ENCODE measurements at regions not wholly inside any gene's neighbourhood (a gene's known extent, or its start where the extent isn't known, plus 50 kb on each side); places are given as distances from the start of the nearest gene placed in this dataset.
"Not testable (repeated sequence)": the region's sequence is repeated elsewhere in the genome, so short reads cannot be mapped to it uniquely, and the experiment has no call there.

DNA sequence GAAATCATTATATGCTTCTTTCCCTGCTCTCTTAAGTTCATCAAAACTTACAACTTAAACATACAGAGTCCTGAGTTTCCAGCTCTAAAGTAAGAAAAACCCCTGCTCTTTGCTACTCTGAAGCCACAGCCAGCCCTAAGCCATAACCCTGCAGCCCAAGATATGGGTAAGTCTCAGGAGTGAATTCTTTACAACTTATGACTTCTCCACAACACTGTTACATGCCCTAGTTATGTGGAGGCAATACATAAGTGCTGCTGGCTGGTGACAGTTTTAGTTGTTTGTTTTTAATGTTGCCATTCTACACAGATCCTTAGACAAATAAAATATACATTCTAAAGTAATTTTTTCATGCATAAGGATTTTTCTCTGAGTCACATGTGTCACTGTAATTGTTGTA, 100.2 kb downstream of the FBXO8 start:
- DNase-seq (ENCODE audit: low read depth in 2 of 2) = no peak

DNA sequence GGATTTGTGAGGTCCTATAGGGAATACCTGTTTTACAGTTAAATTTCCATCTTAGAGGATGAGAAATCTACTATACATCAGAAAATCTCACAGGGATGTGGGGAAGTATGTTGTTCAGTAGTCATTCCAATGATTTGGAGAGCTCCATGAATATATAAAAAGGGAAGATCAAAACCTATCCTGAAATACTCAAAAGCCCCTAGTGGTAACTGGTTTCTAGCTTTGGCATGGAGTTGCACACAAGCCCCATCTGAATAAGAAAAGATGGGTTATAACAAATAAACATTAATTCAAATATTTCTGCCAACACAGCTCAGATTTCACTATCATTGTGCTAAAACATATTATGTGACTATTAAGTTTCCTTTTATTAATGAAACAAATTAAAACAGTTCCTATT, 101.6 kb downstream of the FBXO8 start:
- no peak for DNase-seq (ENCODE audit: low read depth in 2 of 2)

DNA sequence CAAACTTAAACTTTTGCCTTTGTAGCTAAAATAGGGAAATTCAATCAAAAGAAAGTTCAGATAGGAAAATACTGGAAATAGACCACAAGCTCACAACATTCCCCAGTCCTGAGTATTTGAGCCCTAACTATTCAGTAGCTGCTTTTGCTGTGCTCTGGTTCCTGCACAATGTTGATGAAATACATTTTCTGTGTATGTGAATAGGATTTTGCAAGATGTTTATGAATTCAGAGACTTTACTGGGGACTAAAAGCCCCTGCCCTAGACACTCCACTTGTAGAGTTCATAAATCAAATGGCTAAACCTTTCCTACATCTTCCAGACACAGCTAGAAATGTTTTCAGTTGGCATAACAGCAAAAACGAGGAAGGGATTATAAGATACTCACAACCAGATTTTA, 105.9 kb downstream of the FBXO8 start:
- no peak for DNase-seq (ENCODE audit: low read depth in 2 of 2)

DNA sequence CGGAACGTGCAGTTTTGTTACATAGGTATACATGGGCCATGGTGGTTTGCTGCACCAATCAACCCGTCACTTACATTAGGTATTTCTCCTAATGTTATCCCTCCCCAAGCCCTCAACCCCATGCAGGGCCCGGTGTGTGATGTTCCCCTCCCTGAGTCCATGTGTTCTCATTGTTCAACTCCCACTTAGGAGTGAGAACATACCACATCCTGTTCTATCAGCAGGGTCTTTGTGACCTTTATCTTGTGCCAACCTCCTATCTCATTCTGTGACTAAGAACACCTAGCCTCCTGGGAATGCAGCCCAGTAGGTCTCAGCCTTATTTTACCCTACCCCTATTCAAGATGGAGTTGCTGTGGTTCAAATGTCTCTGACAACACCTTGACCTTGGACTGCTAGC, 107.6 kb downstream of the FBXO8 start:
- not testable (repeated sequence) for DNase-seq (ENCODE audit: low read depth in 2 of 2)

DNA sequence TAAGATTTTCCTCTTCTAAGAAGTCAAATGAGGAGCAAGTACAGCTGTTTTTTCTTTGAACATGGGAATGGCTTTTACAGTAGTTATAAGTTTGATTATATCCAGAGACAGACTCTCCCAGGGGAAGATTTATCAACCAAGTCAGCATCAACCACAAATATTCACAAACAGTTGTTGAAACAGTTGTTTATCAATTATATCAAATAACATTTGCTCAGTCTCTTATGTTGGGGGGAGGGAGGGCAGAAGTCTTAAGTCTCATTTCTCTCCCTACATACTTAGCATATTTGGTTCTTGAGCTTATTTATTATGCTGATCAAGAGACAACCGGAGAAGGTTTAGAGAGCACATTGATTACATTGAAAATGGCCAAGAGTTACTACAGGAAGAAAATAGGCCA, 110.1 kb downstream of the FBXO8 start:
- DNase-seq (ENCODE audit: low read depth in 2 of 2) = no peak

DNA sequence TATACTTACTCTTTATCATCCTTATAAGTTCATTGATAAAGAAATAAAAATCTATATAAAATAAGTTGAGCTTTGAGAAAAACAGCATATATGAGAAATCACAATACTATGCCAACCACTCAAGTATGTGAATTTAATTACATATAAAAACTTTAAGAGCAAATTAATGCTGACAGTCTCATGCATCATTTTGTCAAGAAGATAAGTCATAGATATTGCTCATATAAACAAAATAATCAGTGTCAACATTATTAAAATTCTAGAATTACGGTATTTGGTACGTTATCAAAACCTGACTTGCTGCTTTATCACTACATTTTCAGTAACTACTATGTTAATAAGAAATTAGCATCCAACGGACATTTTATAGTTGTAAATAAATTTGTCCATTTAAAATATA, 111.2 kb downstream of the FBXO8 start:
- DNase-seq (ENCODE audit: low read depth in 2 of 2) = no peak

DNA sequence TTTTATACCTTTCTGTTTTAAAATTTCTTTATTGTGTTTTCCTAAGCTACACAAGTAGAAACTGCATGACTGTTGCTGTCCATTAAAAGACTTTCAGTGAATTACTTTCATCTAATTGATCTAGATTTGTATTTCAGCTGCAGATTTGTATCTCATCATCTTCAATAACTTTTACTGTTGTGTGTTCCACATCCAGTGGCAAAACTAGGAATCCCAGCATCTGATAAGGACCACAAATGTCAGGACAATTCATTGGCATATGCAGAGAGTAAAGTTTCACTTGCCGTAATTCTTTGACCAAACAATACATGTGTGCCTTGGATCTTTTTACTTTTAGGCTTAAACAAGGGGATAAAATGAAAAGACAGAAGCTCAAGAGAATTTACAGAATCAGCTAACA, 112.6 kb downstream of the FBXO8 start:
- DNase-seq (ENCODE audit: low read depth in 2 of 2) = no peak

DNA sequence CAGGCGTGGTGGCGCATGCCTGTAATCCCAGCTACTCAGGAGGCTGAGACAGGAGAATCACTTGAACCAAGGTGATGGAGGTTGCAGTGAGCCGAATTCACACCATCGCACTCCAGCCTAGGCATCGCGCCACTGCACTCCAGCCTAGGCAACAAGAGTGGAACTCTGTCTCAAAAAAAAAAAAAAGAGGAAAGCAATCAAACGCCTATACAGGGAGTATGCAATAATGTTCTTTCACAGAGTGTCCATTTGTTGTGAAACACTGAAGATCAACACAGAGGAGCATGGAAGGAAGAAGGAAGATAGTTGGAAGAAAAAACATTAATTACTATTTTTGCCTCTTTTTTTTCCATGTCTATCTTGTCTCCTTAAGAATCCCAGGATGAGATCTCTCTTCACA, 113.4 kb downstream of the FBXO8 start:
- DNase-seq (ENCODE audit: low read depth in 2 of 2) = no peak

DNA sequence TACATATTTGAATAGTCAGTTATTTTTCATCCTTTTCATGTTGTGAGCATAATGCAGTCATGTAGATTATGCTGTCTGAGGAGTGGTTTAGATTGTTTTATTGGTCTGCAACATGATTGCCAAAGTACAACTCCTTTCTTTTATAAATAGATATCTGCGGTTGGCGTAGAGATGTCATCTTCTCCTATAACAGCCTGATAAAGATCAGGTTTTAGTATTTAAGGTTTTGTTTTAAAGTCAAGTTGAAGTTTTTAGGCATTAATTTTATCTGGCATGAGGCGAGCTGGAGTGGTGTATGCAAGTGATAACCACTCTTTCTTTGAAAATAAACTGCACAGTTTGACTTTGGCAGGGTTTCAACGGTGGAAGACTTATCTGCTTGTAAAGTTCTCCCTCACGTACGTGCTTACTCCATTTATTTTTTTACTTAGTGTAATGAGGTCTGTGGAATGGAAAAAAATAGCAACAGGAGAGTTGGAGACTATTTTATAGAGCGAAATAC, 126.3 kb downstream of the FBXO8 start:
- no peak for DNase-seq (ENCODE audit: low read depth in 2 of 2)

DNA sequence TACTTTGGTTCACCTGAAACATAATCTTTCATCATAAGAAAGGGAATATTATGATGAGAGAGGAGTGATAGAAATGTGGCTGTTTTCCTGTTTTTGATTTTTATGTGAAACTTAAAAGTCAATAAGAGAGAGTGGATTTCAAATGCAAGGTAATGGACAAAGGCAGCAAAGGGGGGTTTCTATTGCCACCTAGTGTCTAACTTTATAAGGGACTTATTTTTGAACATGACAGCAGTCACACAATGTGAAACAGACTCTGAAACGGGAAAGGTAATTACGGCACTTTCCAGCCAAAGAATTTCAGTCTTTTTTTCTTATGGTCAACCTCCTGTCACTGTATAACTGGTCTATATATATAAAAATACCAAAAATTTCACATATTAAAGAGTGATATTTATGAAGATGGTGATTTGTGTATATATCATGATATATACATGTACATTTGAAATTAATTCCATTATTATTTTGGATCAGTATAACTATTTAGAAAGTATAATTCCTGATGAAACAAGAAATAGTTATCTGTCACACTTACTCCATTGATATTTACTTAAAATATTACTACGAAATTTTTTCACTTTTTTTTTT, 127.1 kb downstream of the FBXO8 start:
- peak; percentile 64 to 67 for DNase-seq (ENCODE audit: low read depth in 2 of 2)

DNA sequence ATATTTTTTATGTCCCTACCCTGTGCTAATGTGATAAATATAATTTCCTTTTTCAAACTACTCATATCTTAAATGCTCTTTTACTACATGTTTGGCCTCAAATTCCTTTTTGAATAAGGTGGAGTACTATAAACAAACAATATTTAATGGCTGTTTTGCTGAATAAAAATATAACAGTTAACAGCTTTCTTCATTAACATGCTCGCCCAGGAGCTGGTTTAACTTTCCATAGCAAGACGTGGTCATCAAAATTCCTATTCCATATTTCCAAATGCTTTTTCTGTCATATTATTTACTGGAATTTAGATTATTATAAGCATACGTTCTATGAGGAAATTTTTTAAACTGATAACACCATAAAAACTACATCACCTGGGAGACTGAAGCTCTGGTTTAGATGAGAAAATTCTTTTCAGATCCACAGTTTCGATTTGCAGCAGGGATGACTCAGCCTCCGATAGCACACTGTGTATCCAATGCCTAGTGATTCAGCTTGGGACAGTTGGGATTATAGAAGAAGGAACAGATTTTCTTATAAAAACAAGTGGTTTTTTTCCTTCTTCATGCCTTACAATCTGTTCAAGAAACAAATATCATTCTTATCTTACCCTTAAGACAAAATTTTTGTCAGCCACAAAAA, 129.1 kb downstream of the FBXO8 start:
- peak; percentile 39 to 70 for DNase-seq (ENCODE audit: low read depth in 2 of 2)

DNA sequence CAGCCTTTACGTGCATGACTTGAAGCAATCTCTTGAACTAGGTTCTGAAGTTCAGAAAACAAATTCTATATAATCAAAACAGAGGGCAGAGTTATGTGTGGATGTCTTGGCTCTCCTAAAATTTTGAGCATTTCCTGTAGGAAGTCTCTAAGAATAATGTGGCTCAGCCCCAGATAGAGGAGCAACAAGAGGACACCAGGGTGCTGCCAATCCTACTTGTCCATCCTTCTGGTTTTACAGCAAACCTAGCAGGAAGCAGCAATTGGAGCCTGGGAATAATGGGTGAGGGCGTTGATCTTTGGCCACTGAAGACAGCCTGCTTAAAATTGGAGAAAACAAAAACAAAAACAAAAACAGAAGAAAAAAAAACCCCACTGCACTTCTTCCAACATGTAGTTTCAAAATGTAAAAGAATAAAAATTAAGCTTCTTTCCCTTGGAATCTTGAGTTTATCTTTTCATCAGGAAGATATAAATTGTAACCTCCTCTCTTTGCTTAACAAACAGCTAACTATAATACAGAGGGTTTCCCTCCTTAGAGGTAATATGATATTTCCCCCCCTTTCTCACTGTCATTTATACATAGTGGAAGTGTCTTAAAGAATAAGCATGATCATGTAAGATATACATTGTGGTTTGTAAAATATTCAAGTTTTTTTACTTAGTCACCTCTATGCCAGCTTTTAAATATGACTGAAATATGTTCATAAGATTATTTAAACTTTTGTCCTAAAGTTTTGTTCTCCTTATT, 130.6 kb downstream of the FBXO8 start:
- DNase-seq (ENCODE audit: low read depth in 2 of 2) = peak in 1 of 2 donors; percentile 7

DNA sequence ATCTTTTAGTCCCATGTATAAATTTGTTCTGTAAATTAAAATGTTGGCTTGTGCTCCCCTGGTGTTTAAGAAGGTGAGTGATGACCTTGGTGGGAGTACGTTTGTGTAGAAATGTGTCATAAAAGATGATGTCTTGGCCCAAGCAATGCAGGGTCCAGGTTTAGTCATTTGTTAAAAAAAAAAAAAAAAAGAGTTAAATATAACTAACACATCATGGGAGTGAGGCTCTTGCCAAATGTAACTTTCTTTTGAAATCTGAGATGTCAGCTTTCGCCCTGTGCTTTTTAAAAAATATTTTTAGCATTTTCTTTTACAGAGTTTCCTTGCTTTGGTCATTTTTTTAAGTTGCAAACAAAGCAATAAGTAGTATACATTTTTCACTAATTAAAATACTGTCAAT, 135.6 kb downstream of the FBXO8 start:
- no peak for DNase-seq (ENCODE audit: low read depth in 2 of 2)

DNA sequence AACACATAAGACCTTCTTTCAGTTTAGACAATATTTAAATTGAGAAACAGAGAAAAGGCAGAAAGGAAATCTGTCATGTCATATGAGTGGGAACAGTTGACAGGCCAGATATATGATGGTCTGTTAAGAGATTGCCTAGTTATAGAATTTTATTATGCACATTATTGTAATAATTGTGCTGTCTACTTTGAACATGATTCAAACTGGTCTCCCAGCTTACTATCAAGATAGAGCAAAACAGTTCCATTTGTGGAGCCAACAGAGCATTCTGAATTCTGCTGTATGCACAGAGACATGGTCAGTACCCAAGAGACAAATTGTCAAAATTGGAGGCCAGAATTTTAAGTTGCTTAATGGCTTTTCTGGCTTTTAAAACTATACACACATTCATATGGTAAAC, 139.4 kb downstream of the FBXO8 start:
- DNase-seq (ENCODE audit: low read depth in 2 of 2) = no peak

DNA sequence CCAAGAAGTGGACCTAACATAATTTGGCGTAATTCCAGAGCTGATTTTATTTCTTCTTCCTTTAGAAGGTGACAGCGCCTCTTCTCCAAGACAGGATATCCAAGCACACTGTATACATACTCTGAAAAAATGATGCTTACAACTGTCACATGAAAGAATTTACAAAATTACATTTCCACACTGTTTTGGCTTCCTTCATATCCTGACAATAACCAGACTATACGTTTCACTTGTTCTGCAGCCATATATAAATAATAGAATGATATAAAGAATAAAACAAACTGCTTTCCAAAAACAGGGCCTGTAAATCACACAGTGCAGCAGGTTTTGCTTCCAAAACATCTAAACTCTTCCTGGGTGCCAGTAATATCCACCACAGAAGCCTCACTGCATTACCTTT, 141.6 kb downstream of the FBXO8 start:
- DNase-seq (ENCODE audit: low read depth in 2 of 2) = no peak

DNA sequence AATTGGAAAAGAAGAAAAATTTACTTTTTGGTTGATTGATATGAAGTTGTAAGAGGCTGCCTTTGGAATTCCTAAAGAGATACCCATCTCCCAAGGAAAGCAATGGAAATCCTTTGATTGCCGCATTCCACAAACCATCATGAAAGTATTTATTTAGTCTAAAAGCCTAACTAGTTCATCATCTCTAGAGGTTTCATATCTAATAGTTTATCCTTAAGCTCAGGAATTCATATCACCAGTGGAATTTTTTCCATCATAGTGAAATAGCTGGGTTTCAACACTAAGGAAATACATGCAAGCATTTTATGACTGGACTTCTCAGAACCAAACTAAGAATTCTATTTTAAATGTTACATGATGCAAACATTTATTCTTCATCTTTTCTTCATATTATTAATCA, 144.9 kb downstream of the FBXO8 start:
- DNase-seq (ENCODE audit: low read depth in 2 of 2) = no peak

DNA sequence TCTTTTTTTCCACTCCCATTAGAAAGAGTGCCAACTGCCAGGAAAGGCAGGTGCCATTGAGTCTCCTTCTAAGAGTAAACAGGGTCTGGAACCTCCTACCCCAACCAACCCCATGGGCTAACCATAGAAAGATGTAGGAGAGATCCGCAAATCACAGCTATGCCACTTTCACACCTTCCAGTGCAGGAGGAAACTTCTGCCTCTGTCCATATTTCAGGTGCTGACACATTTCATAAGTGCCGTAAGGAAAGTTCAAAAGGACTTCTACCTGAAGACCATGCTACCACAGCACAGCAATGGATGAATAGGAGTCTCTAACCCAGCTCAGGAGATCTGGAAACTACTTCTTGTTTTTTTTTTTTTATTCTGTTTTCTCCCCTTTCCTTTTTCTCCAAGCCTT, 145.8 kb downstream of the FBXO8 start:
- DNase-seq (ENCODE audit: low read depth in 2 of 2) = no peak

DNA sequence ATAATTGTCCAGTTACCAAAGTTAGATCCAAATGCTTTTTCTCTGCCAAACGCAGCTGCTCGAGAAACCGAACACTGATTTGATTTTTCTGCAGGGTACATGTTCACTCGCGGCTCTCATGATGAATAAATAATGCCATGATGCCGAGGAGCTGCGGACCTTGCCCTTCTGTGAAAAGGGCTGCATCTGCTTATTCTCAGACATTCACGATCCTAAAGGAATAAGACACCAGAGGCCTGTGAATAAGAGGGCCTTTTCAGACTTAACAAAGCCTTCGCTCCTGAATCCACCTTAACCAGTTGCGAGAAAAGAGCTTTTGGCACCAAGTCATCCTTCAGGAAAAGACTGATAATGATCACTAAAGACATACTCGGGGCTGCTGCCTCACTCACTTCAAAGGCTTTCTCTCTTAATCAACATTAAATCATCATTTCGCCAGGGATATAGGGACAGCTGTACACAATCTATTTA, 147.5 kb downstream of the FBXO8 start:
- no peak for DNase-seq (ENCODE audit: low read depth in 2 of 2)

DNA sequence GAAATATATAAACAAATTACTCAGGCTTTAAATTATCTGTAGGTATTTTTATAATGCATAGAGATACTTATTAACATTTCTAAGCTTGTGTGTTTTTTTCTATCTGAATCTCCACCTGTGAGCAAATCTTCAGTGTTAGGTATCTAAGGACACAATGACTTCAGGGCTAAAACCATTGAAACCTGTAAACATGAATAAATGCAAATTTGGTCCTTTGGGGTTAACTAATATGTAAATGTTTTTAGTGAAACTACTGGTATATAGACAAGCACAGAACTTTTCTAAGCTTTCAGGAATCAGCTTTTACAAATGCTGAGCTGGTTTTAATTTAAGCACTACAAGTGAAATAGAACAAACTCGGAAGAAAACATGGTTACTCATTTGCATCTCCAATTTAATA, 147.9 kb downstream of the FBXO8 start:
- DNase-seq (ENCODE audit: low read depth in 2 of 2) = no peak

DNA sequence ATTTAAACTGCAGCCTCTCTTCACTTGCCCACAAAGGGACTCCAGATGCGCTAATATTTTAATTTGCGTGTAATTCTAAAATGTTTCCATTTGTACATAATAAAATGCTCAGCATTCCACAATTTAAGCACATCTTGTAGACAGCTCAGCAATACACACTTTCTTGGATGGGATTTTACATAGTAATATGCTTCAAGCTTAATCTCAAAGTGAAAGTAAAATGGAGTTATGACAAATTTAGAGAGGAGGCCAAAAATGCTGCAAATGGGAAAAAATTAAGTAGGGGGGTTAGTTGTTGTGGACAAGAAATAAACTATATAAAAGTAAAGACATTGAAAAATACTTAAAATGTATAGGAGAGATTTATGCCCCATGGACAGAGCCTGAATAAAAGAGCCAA, 149.1 kb downstream of the FBXO8 start:
- no peak for DNase-seq (ENCODE audit: low read depth in 2 of 2)

DNA sequence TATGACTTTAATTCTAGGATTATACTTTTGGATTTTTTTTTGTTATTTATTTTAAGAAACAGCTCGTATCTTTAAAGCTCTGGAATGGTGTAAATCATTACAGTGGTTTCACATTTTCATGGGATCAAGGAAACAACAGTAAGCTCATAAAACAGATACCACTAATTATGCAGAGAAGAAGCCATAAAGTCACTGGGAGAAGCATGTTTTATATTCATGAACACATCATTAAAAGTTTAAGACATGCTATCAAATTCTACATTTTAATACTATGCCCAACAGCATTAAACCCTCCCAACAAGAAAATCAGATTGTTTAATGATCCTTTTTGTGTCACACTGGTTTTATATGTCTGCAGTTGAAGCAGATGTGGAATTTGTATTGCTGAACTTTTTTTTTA, 149.9 kb downstream of the FBXO8 start:
- no peak for DNase-seq (ENCODE audit: low read depth in 2 of 2)

DNA sequence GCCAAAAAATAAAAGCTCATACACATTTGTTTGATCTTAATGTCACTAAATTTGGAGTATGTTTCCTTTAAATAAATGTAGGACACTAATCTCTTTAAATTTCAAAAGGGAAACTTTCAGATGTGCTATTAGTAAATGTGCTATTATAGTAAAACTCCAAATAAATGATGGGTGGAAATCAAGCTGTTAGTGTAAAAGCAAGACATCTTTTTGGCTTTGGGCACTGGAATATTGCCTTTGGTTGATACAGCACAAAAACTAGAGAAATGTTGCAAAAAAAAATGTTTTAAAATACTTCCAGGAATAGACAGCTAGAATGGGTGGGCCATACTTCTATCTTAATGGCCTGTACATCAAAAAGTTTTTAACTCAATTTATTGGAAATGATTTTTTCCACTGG, 151.6 kb downstream of the FBXO8 start:
- DNase-seq (ENCODE audit: low read depth in 2 of 2) = no peak

DNA sequence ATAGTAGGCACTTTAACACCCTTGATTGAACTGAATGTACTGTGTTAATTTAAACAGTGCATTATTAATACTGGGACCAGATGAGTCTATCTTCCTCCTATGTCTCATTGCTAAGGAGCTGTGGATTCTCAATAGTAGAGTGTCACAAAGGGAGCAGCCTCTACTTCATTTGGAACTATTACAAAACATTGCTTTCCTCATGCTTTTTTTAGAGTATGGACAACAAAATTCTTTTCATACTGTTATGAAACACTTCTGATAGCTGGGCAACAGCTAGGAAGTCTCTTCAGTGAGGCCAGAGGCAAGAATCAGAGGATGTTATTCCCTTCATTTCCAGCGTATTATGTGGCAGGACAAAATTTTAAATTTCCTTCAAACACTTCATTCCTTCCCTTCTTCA, 160.8 kb downstream of the FBXO8 start:
- no peak for DNase-seq (ENCODE audit: low read depth in 2 of 2)
